ENCODE measurements at regions not wholly inside any gene's neighbourhood (a gene's known extent, or its start where the extent isn't known, plus 50 kb on each side); places are given as distances from the start of the nearest gene placed in this dataset.
A peak's percentile ranks its signal among the peaks of the same experiment; 100 is the strongest.

- intact Hi-C loops (cut with micrococcal nuclease) = loop anchor here in 1 of 2 donors (10.0 kb wide), 1 partner anchor 221 kb away; no protein-coding TSS in a partner anchor
- H3K36me3 ChIP-seq (replicated peaks in 1 of 2; ENCODE audit: control insufficient read depth in 1 of 2, insufficient read depth in 2 of 2, low read length in 2 of 2) = no peaks in the 10 kb centered on the region
- H4K20me1 ChIP-seq (ENCODE audit: insufficient read depth, low read length) = no peaks in the 10 kb centered on the region
- H3K4me3 ChIP-seq (replicated peaks in 1 of 3; ENCODE audit: low read depth in 2 of 3, low read length in 3 of 3) = no peak overlapping the region
- no peaks in the 10 kb centered on the region for H3K9me3 Mint-ChIP-seq
- H3K27ac Mint-ChIP-seq = peak overlapping the region in 4 of 7 donors; percentile 56 to 98 (median 96)
- H3K27me3 ChIP-seq (ENCODE audit: control insufficient read depth in 2 of 2, insufficient read depth in 2 of 2, low read length in 2 of 2) = no peaks in the 10 kb centered on the region
- no peaks in the 10 kb centered on the region for H3K9me3 ChIP-seq (replicated peaks in 1 of 2; ENCODE audit: control insufficient read depth in 1 of 2, insufficient read depth in 1 of 2, low read length in 2 of 2)
- no peak for DNase-seq
- H3K4me3 Mint-ChIP-seq = no peak overlapping the region
- 78% methylated on average over 5 of the region's 5 CpGs for WGBS (ENCODE audit: insufficient coverage)
- no peaks in the 10 kb centered on the region for H3K27me3 Mint-ChIP-seq (ENCODE audit: low read depth in 3 of 3)
- H3K9ac ChIP-seq (ENCODE audit: insufficient read depth, low read length, poor library complexity, severe bottlenecking) = no peak overlapping the region
- H3K4me1 ChIP-seq (ENCODE audit: control insufficient read depth in 1 of 2, insufficient read depth in 2 of 2, low read length in 2 of 2) = peaks cover 28 to 47% of the 10 kb centered on the region in 2 donors
- TF ChIP-seq, protein P1, sequence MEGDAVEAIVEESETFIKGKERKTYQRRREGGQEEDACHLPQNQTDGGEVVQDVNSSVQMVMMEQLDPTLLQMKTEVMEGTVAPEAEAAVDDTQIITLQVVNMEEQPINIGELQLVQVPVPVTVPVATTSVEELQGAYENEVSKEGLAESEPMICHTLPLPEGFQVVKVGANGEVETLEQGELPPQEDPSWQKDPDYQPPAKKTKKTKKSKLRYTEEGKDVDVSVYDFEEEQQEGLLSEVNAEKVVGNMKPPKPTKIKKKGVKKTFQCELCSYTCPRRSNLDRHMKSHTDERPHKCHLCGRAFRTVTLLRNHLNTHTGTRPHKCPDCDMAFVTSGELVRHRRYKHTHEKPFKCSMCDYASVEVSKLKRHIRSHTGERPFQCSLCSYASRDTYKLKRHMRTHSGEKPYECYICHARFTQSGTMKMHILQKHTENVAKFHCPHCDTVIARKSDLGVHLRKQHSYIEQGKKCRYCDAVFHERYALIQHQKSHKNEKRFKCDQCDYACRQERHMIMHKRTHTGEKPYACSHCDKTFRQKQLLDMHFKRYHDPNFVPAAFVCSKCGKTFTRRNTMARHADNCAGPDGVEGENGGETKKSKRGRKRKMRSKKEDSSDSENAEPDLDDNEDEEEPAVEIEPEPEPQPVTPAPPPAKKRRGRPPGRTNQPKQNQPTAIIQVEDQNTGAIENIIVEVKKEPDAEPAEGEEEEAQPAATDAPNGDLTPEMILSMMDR (IDR thresholded peaks at IDR 0.05) = no peak
- H3K79me2 ChIP-seq (ENCODE audit: insufficient read depth, low read length) = no peaks in the 10 kb centered on the region
- H3K4me1 Mint-ChIP-seq = peaks cover 38% of the 10 kb centered on the region
- peak overlapping the region; percentile 48 for H2AFZ ChIP-seq (ENCODE audit: insufficient read depth, low read depth, low read length, poor library complexity, severe bottlenecking)
- H3K36me3 Mint-ChIP-seq = no peaks in the 10 kb centered on the region
- no peak overlapping the region for H3K4me2 ChIP-seq (replicated peaks; ENCODE audit: extremely low read depth, low read length, poor library complexity, severe bottlenecking)
- peak overlapping the region in 1 of 2 donors; percentile 78 for H3K27ac ChIP-seq (ENCODE audit: low read depth in 1 of 2, low read length in 2 of 2)
These were observed 228.0 kb downstream of the SNX18 start for GRCh38 chr5:54745599-54745998.

DNA sequence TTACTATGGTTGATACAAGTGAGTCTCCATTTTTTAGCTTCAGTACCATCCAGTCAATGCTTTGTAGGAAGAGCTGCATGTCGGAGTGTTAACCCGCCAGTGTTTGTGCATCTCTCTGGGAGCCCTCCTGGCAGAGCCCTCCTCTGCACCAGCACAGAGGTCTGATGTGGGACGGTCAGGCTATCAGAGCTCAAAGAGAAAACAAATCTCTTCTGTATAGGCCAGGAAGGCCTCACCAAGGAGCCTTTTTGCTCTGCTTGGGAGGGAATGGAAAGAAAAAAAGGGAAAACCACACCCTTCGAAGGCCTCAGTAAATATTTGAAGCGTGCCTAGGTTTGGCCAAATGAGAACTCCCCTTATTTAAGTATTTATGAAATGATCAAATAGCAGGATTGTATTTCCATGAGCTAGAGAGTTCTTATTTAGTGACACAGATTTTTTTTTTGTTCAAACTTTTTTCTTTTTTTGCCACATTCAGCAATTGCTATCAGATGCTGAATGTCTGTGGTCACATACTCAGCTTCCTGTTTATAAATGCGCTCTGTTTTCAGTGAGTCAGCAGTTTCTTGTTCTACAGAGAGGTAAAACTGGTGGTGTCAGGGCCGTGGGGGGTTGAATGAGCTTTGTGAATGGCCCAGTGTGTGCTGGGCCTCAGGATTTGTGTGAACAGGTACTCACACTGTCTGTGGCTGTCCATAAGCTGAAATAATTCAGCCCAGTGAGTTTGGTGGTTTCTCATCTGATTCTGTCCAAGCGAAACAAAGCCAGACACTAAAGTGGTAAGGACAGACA lies 226.6 kb downstream of the SNX18 start:
- peaks cover 28 to 47% of the 10 kb centered on the region in 2 donors for H3K4me1 ChIP-seq (ENCODE audit: control insufficient read depth in 1 of 2, insufficient read depth in 2 of 2, low read length in 2 of 2)
- H3K36me3 ChIP-seq (replicated peaks in 1 of 2; ENCODE audit: control insufficient read depth in 1 of 2, insufficient read depth in 2 of 2, low read length in 2 of 2) = no peaks in the 10 kb centered on the region
- H3K27me3 Mint-ChIP-seq (ENCODE audit: low read depth in 3 of 3) = peaks cover 0 to 3% (median 2%) of the 10 kb centered on the region in 3 donors
- 0% methylated on average over 2 of the region's 8 CpGs for WGBS (ENCODE audit: insufficient coverage)
- H3K4me2 ChIP-seq (replicated peaks; ENCODE audit: extremely low read depth, low read length, poor library complexity, severe bottlenecking) = peak overlapping the region; percentile 53
- H4K20me1 ChIP-seq (ENCODE audit: insufficient read depth, low read length) = no peaks in the 10 kb centered on the region
- H3K79me2 ChIP-seq (ENCODE audit: insufficient read depth, low read length) = no peaks in the 10 kb centered on the region
- DNase-seq = peak; percentile 74 to 89 (median 82)
- peaks cover 0 to 2% (median 0%) of the 10 kb centered on the region in 7 donors for H3K9me3 Mint-ChIP-seq
- H3K27ac ChIP-seq (ENCODE audit: low read depth in 1 of 2, low read length in 2 of 2) = peak overlapping the region; percentile 51 to 78
- H3K4me3 Mint-ChIP-seq = peak overlapping the region; percentile 65 to 82
- no peaks in the 10 kb centered on the region for H3K27me3 ChIP-seq (ENCODE audit: control insufficient read depth in 2 of 2, insufficient read depth in 2 of 2, low read length in 2 of 2)
- TF ChIP-seq, protein P1 (IDR thresholded peaks at IDR 0.05) = no peak
- peaks cover 40% of the 10 kb centered on the region for H3K4me1 Mint-ChIP-seq
- H3K9me3 ChIP-seq (replicated peaks in 1 of 2; ENCODE audit: control insufficient read depth in 1 of 2, insufficient read depth in 1 of 2, low read length in 2 of 2) = no peaks in the 10 kb centered on the region
- H3K27ac Mint-ChIP-seq = peak overlapping the region; percentile 91 to 98 (median 94)
- no peak overlapping the region for H3K9ac ChIP-seq (ENCODE audit: insufficient read depth, low read length, poor library complexity, severe bottlenecking)
- intact Hi-C loops (cut with micrococcal nuclease) = loop anchor here in 1 of 2 donors (5.0 to 10.0 kb wide), 2 partner anchors 72 to 219 kb away; no protein-coding TSS in a partner anchor
- H3K36me3 Mint-ChIP-seq = no peaks in the 10 kb centered on the region
- H2AFZ ChIP-seq (ENCODE audit: insufficient read depth, low read depth, low read length, poor library complexity, severe bottlenecking) = peak overlapping the region; percentile 22
- H3K4me3 ChIP-seq (replicated peaks in 1 of 3; ENCODE audit: low read depth in 2 of 3, low read length in 3 of 3) = peak overlapping the region in 2 of 3 experiments; percentile 23 to 54
